ENCODE measurements at regions not wholly inside any gene's neighbourhood (a gene's known extent, or its start where the extent isn't known, plus 50 kb on each side); places are given as distances from the start of the nearest gene placed in this dataset.

DNA sequence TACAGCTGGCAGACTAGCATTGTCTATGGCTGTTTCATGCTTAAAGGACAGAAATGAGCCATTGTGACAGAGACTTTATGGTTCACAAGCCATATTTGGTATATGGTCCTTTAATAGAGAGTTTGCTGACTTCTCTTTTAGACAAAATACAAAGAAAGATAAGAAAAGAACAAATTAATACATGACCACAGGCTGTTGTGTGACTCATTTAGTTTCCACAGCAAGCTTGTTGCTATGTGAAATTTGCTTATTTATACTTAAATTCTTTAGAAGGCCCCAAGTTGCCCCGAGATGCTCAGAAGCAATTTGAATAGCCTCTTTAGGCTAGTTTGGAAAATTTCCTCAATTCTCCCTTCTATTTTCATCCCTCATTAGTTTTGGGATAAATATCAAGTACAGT lies 315.3 kb upstream of the RPS23 start:
- POLR2A ChIA-PET: no interaction called here
- DNase-seq (ENCODE audit: low read depth in 1 of 2, low spot score in 1 of 2) (no peak), FAIRE-seq (no peak), ATAC-seq (no peak)
- H3K4me1 ChIP-seq: no peaks in the 10 kb centered on the region
- TF ChIP-seq EP300 (IDR thresholded peaks at IDR 0.05) (no peak), KDM1A (IDR thresholded peaks at IDR 0.05; ENCODE audit: low read depth) (no peak), MAFK (IDR thresholded peaks at IDR 0.05; ENCODE audit: partially characterized antibody) (no peak)
- no peaks in the 10 kb centered on the region; the same call in 2 of the 3 replicates for H3K9me3 ChIP-seq
- WGBS (ENCODE audit: missing lambda C conversion rate): 11% methylated on average over 1 of the region's 1 CpG
- H3K4me2 ChIP-seq: no peak overlapping the region
- CTCF ChIA-PET: no interaction called here
- no peak overlapping the region for H3K4me3 ChIP-seq
- H3K27ac ChIP-seq: no peak overlapping the region

DNA sequence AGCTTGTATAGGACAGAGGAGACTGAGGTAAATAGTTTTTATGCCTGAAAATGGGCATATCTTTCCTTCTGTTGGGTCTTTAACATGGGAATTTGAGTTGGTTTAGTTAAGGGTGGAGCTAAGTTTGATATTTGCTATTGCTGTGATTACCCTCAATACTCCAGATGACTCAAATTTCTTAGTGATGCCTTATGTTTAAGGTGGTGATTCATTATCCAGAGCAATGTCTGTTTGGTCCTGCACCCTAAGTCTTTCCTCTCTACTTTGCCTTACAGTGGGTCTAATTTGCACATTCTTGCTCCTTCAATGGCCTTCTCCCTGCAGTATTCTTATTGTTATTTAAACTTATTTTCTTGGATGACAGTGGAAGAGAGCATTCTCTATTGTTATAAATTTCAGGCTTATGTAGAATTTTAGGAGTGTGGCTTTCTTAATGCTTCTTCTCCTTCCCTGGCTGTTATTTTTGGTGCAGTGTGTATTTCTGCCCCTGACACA lies 312.9 kb upstream of the RPS23 start:
- TF ChIP-seq, protein P1, sequence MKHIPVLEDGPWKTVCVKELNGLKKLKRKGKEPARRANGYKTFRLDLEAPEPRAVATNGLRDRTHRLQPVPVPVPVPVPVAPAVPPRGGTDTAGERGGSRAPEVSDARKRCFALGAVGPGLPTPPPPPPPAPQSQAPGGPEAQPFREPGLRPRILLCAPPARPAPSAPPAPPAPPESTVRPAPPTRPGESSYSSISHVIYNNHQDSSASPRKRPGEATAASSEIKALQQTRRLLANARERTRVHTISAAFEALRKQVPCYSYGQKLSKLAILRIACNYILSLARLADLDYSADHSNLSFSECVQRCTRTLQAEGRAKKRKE (CRISPR knock-in tag; IDR thresholded peaks at IDR 0.05; ENCODE audit: low read depth): no peak
- no peak for TF ChIP-seq BHLHE40 (IDR thresholded peaks at IDR 0.05; ENCODE audit: low read depth, low read length)
- TF ChIP-seq GATA3 (IDR thresholded peaks at IDR 0.05; ENCODE audit: borderline replicate concordance): no peak
- no peak for TF ChIP-seq KDM5A (IDR thresholded peaks at IDR 0.05)
- no peak for TF ChIP-seq FOSB (CRISPR knock-in tag; IDR thresholded peaks at IDR 0.05)
- TF ChIP-seq RCOR1 (IDR thresholded peaks at IDR 0.05; ENCODE audit: low read depth, low read length): no peak
- TF ChIP-seq, protein P2, sequence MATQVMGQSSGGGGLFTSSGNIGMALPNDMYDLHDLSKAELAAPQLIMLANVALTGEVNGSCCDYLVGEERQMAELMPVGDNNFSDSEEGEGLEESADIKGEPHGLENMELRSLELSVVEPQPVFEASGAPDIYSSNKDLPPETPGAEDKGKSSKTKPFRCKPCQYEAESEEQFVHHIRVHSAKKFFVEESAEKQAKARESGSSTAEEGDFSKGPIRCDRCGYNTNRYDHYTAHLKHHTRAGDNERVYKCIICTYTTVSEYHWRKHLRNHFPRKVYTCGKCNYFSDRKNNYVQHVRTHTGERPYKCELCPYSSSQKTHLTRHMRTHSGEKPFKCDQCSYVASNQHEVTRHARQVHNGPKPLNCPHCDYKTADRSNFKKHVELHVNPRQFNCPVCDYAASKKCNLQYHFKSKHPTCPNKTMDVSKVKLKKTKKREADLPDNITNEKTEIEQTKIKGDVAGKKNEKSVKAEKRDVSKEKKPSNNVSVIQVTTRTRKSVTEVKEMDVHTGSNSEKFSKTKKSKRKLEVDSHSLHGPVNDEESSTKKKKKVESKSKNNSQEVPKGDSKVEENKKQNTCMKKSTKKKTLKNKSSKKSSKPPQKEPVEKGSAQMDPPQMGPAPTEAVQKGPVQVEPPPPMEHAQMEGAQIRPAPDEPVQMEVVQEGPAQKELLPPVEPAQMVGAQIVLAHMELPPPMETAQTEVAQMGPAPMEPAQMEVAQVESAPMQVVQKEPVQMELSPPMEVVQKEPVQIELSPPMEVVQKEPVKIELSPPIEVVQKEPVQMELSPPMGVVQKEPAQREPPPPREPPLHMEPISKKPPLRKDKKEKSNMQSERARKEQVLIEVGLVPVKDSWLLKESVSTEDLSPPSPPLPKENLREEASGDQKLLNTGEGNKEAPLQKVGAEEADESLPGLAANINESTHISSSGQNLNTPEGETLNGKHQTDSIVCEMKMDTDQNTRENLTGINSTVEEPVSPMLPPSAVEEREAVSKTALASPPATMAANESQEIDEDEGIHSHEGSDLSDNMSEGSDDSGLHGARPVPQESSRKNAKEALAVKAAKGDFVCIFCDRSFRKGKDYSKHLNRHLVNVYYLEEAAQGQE (IDR thresholded peaks at IDR 0.05): no peak
- no peak for TF ChIP-seq FOXS1 (CRISPR knock-in tag; IDR thresholded peaks at IDR 0.05)
- Histone ChIP-seq H3K4me2 (no peak overlapping the region), H3K4me1 (no peaks in the 10 kb centered on the region), H3K4me3 (no peak overlapping the region), H3K9me3 (no peaks in the 10 kb centered on the region; the same call in 2 of the 3 replicates), H3K27ac (no peak overlapping the region)
- ChIA-PET POLR2A (no interaction called here), CTCF (interaction anchor here (1.0 kb wide), 1 partner anchor 16 kb away, joined by 3 read pairs; no protein-coding TSS in a partner anchor)
- ATAC-seq (no peak), FAIRE-seq (no peak), DNase-seq (ENCODE audit: low read depth in 1 of 2, low spot score in 1 of 2) (no peak)

DNA sequence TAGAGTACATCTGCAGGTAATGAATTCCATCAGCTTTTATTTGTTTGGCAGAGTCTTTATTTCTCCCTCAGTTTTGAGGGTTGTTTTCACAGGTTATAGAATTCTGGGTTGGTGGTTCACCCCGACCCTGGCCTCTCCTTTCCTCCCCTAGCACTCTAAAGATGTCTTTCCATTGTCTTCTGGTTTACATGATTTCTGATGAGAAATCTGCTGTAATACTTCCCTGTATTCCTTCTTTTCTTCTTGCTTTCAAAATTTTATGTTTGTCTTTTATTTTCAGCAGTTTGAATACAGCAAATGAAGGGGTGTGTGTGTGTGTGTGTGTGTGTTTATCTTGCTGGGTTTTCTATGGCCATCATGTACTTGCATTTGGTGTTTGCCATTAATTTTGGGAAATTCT lies 312.0 kb upstream of the RPS23 start:
- DNase-seq (ENCODE audit: low read depth in 1 of 2, low spot score in 1 of 2): no peak
- Histone ChIP-seq H3K4me3 (no peak overlapping the region), H3K27ac (no peak overlapping the region), H3K4me1 (no peaks in the 10 kb centered on the region), H3K4me2 (no peak overlapping the region), H3K9me3 (no peaks in the 10 kb centered on the region; the same call in 2 of the 3 replicates)
- no peak for FAIRE-seq
- 0% methylated on average over 1 of the region's 1 CpG for WGBS (ENCODE audit: missing lambda C conversion rate)
- ATAC-seq: no peak
- ChIA-PET CTCF (interaction anchor here (1.0 to 1.2 kb wide), 2 partner anchors 17 kb away, joined by 3 to 4 read pairs; no protein-coding TSS in a partner anchor), POLR2A (no interaction called here)
- TF ChIP-seq, protein P3, sequence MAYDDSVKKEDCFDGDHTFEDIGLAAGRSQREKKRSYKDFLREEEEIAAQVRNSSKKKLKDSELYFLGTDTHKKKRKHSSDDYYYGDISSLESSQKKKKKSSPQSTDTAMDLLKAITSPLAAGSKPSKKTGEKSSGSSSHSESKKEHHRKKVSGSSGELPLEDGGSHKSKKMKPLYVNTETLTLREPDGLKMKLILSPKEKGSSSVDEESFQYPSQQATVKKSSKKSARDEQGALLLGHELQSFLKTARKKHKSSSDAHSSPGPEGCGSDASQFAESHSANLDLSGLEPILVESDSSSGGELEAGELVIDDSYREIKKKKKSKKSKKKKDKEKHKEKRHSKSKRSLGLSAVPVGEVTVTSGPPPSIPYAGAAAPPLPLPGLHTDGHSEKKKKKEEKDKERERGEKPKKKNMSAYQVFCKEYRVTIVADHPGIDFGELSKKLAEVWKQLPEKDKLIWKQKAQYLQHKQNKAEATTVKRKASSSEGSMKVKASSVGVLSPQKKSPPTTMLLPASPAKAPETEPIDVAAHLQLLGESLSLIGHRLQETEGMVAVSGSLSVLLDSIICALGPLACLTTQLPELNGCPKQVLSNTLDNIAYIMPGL (CRISPR knock-in tag; IDR thresholded peaks at IDR 0.05; ENCODE audit: borderline replicate concordance): no peak
- TF ChIP-seq BHLHE40 (IDR thresholded peaks at IDR 0.05; ENCODE audit: low read depth, low read length) (no peak), FOSL2 (IDR thresholded peaks at IDR 0.05) (no peak), FOSL2 (CRISPR knock-in tag; IDR thresholded peaks at IDR 0.05) (no peak), CBX8 (IDR thresholded peaks at IDR 0.05) (no peak), HOXB5 (CRISPR knock-in tag; IDR thresholded peaks at IDR 0.05) (no peak), JUNB (IDR thresholded peaks at IDR 0.05) (no peak), MAZ (IDR thresholded peaks at IDR 0.05; ENCODE audit: borderline replicate concordance, low read depth, low read length) (no peak), CEBPB (IDR thresholded peaks at IDR 0.05) (no peak), MAFK (IDR thresholded peaks at IDR 0.05; ENCODE audit: partially characterized antibody) (no peak), HOXB13 (CRISPR knock-in tag; IDR thresholded peaks at IDR 0.05; ENCODE audit: low read depth) (no peak), NR3C1 (IDR thresholded peaks at IDR 0.05) (no peak), FOSB (CRISPR knock-in tag; IDR thresholded peaks at IDR 0.05) (no peak), MYC (IDR thresholded peaks at IDR 0.05; ENCODE audit: borderline replicate concordance, low read length) (no peak)
- TF ChIP-seq, protein P4, sequence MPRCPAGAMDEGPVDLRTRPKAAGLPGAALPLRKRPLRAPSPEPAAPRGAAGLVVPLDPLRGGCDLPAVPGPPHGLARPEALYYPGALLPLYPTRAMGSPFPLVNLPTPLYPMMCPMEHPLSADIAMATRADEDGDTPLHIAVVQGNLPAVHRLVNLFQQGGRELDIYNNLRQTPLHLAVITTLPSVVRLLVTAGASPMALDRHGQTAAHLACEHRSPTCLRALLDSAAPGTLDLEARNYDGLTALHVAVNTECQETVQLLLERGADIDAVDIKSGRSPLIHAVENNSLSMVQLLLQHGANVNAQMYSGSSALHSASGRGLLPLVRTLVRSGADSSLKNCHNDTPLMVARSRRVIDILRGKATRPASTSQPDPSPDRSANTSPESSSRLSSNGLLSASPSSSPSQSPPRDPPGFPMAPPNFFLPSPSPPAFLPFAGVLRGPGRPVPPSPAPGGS (IDR thresholded peaks at IDR 0.05): no peak
- TF ChIP-seq, protein P5, sequence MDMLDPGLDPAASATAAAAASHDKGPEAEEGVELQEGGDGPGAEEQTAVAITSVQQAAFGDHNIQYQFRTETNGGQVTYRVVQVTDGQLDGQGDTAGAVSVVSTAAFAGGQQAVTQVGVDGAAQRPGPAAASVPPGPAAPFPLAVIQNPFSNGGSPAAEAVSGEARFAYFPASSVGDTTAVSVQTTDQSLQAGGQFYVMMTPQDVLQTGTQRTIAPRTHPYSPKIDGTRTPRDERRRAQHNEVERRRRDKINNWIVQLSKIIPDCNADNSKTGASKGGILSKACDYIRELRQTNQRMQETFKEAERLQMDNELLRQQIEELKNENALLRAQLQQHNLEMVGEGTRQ (IDR thresholded peaks at IDR 0.05): no peak
- TF ChIP-seq, protein P1 (CRISPR knock-in tag; IDR thresholded peaks at IDR 0.05; ENCODE audit: low read depth): no peak
- TF ChIP-seq, protein P6, sequence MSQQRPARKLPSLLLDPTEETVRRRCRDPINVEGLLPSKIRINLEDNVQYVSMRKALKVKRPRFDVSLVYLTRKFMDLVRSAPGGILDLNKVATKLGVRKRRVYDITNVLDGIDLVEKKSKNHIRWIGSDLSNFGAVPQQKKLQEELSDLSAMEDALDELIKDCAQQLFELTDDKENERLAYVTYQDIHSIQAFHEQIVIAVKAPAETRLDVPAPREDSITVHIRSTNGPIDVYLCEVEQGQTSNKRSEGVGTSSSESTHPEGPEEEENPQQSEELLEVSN (IDR thresholded peaks at IDR 0.05; ENCODE audit: borderline replicate concordance, low read depth): no peak
